ENCODE measurements at regions not wholly inside any gene's neighbourhood (a gene's known extent, or its start where the extent isn't known, plus 50 kb on each side); places are given as distances from the start of the nearest gene placed in this dataset.

DNA sequence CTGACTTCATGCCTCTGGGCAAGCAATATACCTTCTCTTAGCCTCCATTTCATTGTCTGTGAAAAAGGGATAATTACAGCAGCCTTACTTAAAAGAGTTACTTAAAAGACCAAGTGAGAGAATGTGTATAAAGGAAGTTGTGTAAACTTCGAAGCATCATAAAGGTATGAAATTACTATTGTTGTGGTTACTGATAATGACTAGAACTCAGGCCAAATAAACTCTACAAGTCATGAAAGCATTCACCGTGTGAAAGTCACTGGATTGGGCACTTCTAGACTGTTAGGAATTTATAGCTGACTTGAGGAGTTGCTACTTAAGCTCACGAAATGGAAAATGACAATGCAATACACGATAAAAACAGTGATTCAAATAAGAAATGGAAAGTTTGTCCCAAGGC is 67.4 kb upstream of the HAAO start:
- TF ChIP-seq, protein P1, sequence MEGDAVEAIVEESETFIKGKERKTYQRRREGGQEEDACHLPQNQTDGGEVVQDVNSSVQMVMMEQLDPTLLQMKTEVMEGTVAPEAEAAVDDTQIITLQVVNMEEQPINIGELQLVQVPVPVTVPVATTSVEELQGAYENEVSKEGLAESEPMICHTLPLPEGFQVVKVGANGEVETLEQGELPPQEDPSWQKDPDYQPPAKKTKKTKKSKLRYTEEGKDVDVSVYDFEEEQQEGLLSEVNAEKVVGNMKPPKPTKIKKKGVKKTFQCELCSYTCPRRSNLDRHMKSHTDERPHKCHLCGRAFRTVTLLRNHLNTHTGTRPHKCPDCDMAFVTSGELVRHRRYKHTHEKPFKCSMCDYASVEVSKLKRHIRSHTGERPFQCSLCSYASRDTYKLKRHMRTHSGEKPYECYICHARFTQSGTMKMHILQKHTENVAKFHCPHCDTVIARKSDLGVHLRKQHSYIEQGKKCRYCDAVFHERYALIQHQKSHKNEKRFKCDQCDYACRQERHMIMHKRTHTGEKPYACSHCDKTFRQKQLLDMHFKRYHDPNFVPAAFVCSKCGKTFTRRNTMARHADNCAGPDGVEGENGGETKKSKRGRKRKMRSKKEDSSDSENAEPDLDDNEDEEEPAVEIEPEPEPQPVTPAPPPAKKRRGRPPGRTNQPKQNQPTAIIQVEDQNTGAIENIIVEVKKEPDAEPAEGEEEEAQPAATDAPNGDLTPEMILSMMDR (IDR thresholded peaks at IDR 0.05; ENCODE audit: low read depth, low read length), result no peak
- TF ChIP-seq POLR2A (IDR thresholded peaks at IDR 0.05; ENCODE audit: extremely low read depth, insufficient read length), result no peak
